A549 (cell line): ENCODE measurements at regions not wholly inside any gene's neighbourhood (a gene's known extent, or its start where the extent isn't known, plus 50 kb on each side); places are given as distances from the start of the nearest gene placed in this dataset.

Source experiments
- ATAC-seq, 2 experiments: fragments of 200-7000 bp in 1 of 2; fragments of >200 bp in 1 of 2; cut with Nextera tagmentation in 1 of 2; cut with Tn5 transposase in 1 of 2; 3 replicates each; pipeline versions ENCODE4 v1.8.0 to v1.9.1; 2018 to 2020; ENCODE audit warnings: mild to moderate bottlenecking in 1 of 2, moderate library complexity in 1 of 2
- CTCF ChIA-PET: fragments of 300-600 bp; sonication (Branson Sonifier 250); formaldehyde crosslinking; extraction: SDS; loops from one replicate; lab custom pipeline; 2021; ENCODE audit warnings: antibody characterized with exemption, inconsistent platforms; lab: Yijun Ruan, JAX
- POLR2A ChIA-PET: fragments of 350-600 bp; formaldehyde crosslinking; extraction: SDS; loops from one replicate; lab custom pipeline; 2021; ENCODE audit warnings: antibody characterized with exemption, inconsistent platforms; lab: Yijun Ruan, JAX
- DNase-seq, 2 experiments: peaks; one replicate each; pipeline versions ENCODE4 v3.0.0 to v3.0.0-alpha.2; 2011 to 2016; ENCODE audit warnings: low read depth in 1 of 2, low spot score in 1 of 2
- FAIRE-seq: peaks from 2 replicates; lab custom pipeline; 2011; peaks lifted over from hg19 to GRCh38; lab: Jason Lieb, UNC
- H3K27ac ChIP-seq, 2 experiments: fragments of >200 bp; sonication (Bioruptor Twin); formaldehyde crosslinking; 3 replicates each; pipeline ENCODE4 v1.5.1; 2016 to 2017
- H3K4me1 ChIP-seq: fragments of >200 bp; sonication (Bioruptor Twin); formaldehyde crosslinking; 3 replicates; pipeline ENCODE4 v1.6.1; 2016
- H3K4me2 ChIP-seq: fragments of >200 bp; sonication (Bioruptor Twin); formaldehyde crosslinking; 3 replicates; pipeline ENCODE4 v1.6.1; 2016
- H3K4me3 ChIP-seq: fragments of >200 bp; sonication (Bioruptor Twin); formaldehyde crosslinking; 3 replicates; pipeline ENCODE4 v1.5.1; 2016
- H3K9me3 ChIP-seq: fragments of >200 bp; sonication (Bioruptor Twin); formaldehyde crosslinking; 3 replicates; pipeline ENCODE4 v1.6.1; 2016
- CBX2 ChIP-seq: fragments of 200-600 bp; sonication (generic); IDR thresholded peaks from 2 replicates; pipeline ENCODE4 v1.6.1; 2016; ENCODE audit warnings: low read depth, mild to moderate bottlenecking, borderline replicate concordance
- CEBPB ChIP-seq, 2 experiments: fragments of >200 bp in 1 of 2; sonication (Bioruptor Twin) in 1 of 2; formaldehyde crosslinking in 1 of 2; IDR thresholded peaks; 2 replicates each; pipeline ENCODE4 v1.6.1; 2012 to 2016
- CTCF ChIP-seq: fragments of >200 bp; sonication (Bioruptor Twin); formaldehyde crosslinking; IDR thresholded peaks from 3 replicates; pipeline ENCODE4 v1.5.1; 2016
- EHMT2 ChIP-seq: fragments of 200-600 bp; sonication (generic); IDR thresholded peaks from 2 replicates; pipeline ENCODE4 v1.6.1; 2016; ENCODE audit warnings: antibody characterized with exemption, low read depth, mild to moderate bottlenecking, moderate library complexity
- GATA3 ChIP-seq: IDR thresholded peaks from 2 replicates; pipeline ENCODE4 v1.6.1; 2012; ENCODE audit warnings: borderline replicate concordance
- HDAC2 ChIP-seq: fragments of 200-600 bp; sonication (generic); IDR thresholded peaks from 2 replicates; pipeline ENCODE4 v1.6.1; 2016
- HMGXB4 ChIP-seq: fragments of 250-450 bp; sonication (Bioruptor Pico); IDR thresholded peaks from 2 replicates; pipeline ENCODE4 v1.5.0; 2021; ENCODE audit warnings: mild to moderate bottlenecking, moderate library complexity, borderline replicate concordance
- HOXA7 ChIP-seq: fragments of 250-450 bp; sonication (Bioruptor Pico); IDR thresholded peaks from 2 replicates; pipeline ENCODE4 v1.5.0; 2020; ENCODE audit warnings: mild to moderate bottlenecking, moderate library complexity
- KDM5A ChIP-seq: fragments of 200-600 bp; sonication (generic); IDR thresholded peaks from 2 replicates; pipeline ENCODE4 v1.6.1; 2016; ENCODE audit warnings: antibody characterized with exemption, mild to moderate bottlenecking
- MAFK ChIP-seq: fragments of 450-650 bp; IDR thresholded peaks from 2 replicates; pipeline ENCODE4 v1.6.1; 2014; ENCODE audit not compliant: partially characterized antibody
- PBX3 ChIP-seq: IDR thresholded peaks from 2 replicates; pipeline ENCODE4 v1.6.1; 2012
- REST ChIP-seq: fragments of 200-600 bp; sonication (generic); IDR thresholded peaks from 2 replicates; pipeline ENCODE4 v1.6.1; 2016; ENCODE audit warnings: antibody characterized with exemption, mild to moderate bottlenecking, moderate library complexity
- RNF2 ChIP-seq: fragments of 200-600 bp; sonication (generic); IDR thresholded peaks from 2 replicates; pipeline ENCODE4 v1.6.1; 2016; ENCODE audit warnings: low read depth, mild to moderate bottlenecking, antibody characterized with exemption, moderate library complexity, borderline replicate concordance
- USF2 ChIP-seq: fragments of 450-650 bp; IDR thresholded peaks from 2 replicates; pipeline ENCODE4 v1.6.1; 2014; ENCODE audit warnings: antibody characterized with exemption
- ZC3H11A ChIP-seq: fragments of 450-650 bp; IDR thresholded peaks from 2 replicates; pipeline ENCODE4 v1.6.1; 2014; ENCODE audit warnings: antibody characterized with exemption, mild to moderate bottlenecking
- ZNF302 ChIP-seq: fragments of 250-450 bp; sonication (Bioruptor Pico); IDR thresholded peaks from 2 replicates; pipeline ENCODE4 v1.9.0; 2021; ENCODE audit warnings: inconsistent platforms, mild to moderate bottlenecking, moderate library complexity
- ZSCAN20 ChIP-seq: fragments of 250-450 bp; sonication (Bioruptor Pico); IDR thresholded peaks from 2 replicates; pipeline ENCODE4 v1.8.0; 2022; ENCODE audit warnings: mild to moderate bottlenecking, moderate library complexity
- WGBS: methylation state at CpG from one replicate; pipeline ENCODE4 v1.1.6; 2017; ENCODE audit errors: missing lambda C conversion rate; 5-methylcytosine and 5-hydroxymethylcytosine counted together

GRCh38 chr13:40381935-40382764, 284.3 kb downstream of the FOXO1 start:
- FAIRE-seq (no peak), ATAC-seq (no peak), DNase-seq (no peak)
- Histone ChIP-seq H3K4me2 (no peak overlapping the region), H3K4me1 (peaks cover 3% of the 10 kb centered on the region; the same call in 1 of the 3 replicates), H3K4me3 (no peak overlapping the region), H3K27ac (no peak overlapping the region), H3K9me3 (no peaks in the 10 kb centered on the region)
- POLR2A ChIA-PET: no interaction called here
- 96% methylated on average over 25 of the region's 27 CpGs for WGBS
- TF ChIP-seq USF2 (no peak), HDAC2 (no peak), HMGXB4 (CRISPR knock-in tag) (no peak), GATA3 (no peak), REST (no peak), ZSCAN20 (CRISPR knock-in tag) (no peak), CEBPB (IDR thresholded peaks at IDR 0.05) (no peak), ZNF302 (CRISPR knock-in tag) (no peak), EHMT2 (no peak), MAFK (no peak), PBX3 (no peak), KDM5A (no peak), HOXA7 (CRISPR knock-in tag) (no peak), CBX2 (no peak), RNF2 (no peak), ZC3H11A (no peak), CTCF (no peak)
- CTCF ChIA-PET: no interaction called here
